HG02610 (cell line): ENCODE measurements at regions not wholly inside any gene's neighbourhood (a gene's known extent, or its start where the extent isn't known, plus 50 kb on each side); places are given as distances from the start of the nearest gene placed in this dataset.

ENCODE experiments used
- ATAC-seq: cut with Tn5 transposase; IDR thresholded peaks from one replicate; pipeline ENCODE4 v1.9.1; 2021; ENCODE audit warnings: mild to moderate bottlenecking, moderate library complexity; ENCODE audit not compliant: unreplicated experiment

- ATAC-seq: no peak
These were observed 171.5 kb upstream of the IER5L start for GRCh38 chr9:129349665-129349947.

GRCh38 chr9:129348890-129349664 lies 171.0 kb upstream of the IER5L start:
- no peak for ATAC-seq

DNA sequence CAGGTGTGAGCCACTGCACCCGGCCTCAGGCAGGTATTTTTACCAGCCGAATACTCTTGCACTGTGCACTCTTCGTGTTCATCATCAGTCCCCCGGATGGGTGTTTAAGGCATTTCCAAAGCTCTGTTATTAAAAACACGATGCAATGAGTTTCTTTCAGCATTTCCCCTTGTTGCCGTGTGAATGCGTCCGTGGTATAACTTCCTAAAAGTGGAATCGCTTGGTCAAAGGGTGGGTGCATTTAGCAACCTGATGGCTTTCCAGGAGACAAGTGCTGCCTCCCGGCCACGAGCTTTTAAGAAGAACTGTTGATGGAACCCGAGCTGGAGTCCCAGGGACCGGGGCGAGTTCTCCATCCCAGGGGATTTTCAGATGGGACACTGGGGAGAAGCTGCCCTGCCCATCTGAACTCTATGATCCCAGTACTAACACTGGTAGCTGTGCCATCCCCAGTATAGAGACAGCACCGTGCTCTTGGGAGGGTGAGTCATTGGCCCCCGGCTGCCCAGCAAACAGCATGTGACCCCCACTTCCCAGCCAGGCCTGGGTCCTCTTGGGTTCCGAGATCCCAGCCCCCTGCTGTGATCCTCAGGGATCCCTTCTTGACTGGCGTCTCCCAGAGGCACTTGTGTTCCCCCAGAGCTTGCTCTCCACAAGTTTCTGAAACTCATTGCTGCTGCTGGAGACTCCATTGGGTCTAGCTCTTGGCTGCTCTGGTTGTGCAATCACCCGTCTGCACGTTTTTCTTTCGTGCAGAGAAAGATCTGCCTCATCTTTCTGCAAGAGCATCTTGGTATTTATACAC lies 169.5 kb upstream of the IER5L start:
- no peak for ATAC-seq

GRCh38 chr9:129346046-129346445 lies 168.0 kb upstream of the IER5L start:
- no peak for ATAC-seq

DNA sequence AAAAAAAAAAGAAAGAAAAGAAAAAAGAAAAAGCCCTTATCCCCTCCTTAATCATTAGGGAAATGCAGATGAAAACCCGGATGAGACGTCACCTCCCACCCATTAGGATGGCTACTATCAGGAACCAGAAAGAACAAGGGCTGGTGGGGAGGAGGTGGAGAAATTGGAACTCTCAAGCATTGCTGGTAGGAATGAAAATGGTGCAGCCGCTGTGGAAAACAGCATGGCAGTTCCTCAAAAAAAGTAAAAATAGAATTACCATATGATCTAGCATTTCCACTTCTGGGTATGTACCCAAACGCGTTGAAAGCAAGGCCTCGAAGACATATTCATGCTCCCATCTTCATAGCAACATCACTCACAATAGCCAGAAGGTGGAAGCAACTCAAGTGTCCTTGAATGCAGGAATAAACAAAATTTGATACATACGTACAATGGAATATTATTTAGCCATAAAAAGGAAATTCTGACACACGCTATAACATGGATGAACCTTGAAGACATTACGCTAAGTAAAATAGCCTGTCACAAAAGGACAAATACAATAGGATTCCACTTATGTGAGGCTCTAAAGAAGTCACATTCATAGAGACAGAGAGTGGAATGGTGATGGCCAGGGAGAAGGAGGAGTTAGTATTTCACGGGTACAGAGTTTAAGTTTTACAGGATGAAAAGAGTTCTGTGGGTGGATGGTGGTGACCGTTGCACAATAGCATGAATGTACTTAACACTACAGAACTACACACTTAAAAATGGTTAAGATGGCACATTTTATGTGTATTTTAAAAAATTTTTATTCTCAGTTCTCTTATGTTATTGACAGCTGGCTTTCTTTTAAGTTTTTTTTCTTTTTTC lies 166.8 kb upstream of the IER5L start:
- ATAC-seq: no peak

DNA sequence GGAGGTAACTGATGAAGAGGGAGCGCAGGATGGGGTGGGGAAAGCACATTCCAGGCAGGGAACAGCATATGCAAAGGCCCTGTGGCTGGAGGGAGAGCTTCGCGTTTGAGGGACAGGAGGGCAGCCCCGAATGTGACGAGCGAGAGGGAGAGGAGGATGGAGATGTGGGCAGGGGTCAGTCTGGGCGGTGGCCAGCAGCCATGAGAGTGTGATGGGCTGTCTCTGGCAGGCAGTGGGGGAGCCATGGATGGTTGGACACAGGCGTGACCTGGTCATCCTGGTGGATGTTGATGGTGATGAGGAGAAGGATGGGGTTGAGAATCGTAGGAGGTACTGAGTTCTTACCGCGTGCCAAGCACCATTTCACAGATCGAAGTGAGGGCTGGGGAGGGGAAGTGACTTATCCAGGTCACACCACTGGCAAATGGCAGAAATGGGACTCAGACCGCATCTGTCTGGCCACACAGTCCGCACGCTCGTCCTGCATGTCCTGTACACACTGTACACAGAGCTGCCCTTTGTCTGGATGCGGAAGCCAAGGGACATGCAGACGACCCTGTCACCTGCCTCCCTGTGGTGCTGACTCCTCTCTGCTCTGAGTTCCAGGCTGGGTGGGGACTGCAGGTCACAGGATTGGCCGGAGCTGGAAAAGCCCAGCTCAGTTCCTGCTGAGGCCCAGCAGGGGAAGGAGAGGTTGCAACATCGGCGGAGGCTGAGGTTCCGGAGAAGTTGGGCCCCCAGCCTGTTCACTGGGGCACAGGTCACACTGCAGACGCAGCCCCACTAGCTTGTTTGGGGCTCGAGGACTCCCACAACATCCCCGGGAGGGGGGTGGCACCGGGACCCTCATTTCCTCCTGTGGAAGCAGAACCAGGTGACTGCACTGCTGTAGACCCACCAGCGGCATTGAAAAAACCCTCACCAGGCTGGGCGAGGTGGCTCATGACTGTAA lies 165.6 kb upstream of the IER5L start:
- no peak for ATAC-seq

GRCh38 chr9:129342591-129343423 lies 164.7 kb upstream of the IER5L start:
- no peak for ATAC-seq

- ATAC-seq: no peak
These were observed 163.9 kb upstream of the IER5L start for GRCh38 chr9:129341987-129342348.

DNA sequence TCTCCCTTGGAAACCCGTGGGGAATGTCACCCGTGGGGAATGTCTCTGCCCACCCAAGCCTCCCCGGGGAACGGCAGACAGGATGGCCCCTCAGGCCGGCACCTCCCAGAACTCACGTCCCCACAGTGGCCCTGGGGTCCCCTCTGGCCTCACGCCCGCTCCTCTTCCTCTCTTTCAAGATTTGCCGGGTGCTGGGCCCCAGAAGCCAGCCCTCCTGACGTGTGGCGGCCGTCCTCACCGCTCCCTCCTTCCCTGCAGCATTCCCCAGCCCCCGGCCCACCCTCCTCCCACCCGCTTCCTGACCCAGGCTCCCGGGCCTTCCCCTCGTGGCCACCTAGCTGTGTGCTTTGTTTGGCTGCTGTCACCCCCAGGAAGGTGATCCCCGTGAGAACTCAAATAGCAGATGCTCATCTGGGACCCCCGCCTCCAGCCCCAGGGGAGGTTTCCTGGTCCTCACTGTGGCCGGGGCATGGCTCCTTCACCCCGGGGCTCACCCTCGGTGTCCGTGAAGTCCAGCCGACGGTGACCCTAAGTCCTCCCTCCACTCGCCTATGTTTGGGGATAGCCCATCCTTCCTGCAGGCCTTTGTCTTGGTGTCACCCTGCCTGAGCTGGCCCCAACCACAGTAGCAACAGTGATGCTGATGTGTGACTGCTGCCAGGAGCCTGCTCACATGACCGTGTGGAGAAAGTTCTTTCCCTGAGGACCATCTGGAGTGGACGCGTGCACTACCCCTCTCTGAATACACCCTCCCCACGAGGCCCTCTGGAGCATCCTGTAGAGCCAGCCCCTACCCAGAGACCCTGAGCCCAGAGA lies 163.3 kb upstream of the IER5L start:
- ATAC-seq: no peak

DNA sequence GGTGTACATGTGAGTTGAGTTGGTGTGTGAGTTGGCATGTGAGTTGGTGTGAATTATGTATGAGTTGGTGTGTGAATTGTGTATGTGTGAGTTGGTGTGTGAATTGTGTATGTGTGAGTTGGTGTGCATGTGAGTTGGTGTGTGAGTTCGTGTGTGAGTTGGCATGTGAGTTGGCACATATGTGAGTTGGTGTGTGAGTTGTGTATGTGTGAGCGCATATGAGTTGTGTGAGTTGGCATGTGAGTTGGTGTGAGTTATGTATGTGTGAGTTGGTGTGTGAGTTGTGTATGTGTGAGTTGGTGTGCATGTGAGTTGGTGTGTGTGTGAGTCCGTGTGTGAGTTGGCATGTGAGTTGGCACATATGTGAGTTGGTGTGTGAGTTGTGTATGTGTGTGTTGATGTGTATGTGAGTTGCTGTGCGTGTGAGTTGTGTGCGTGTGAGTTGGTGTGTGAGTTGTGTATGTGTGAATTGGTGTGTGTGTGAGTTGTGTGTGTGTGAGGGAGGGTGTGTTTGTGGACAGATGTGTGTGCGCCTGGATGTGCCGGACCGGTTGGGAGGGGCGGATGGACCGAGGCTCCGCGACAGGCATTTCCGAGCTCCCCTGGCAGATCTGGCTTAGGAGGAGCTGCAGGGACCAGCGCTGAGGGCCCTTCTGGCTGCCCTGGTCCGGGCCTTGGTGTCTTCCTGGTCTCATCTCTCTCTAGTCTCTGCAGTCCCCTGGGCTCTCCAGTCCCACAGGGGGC lies 162.5 kb upstream of the IER5L start:
- no peak for ATAC-seq

GRCh38 chr9:129339539-129340157 lies 161.6 kb upstream of the IER5L start:
- ATAC-seq: no peak

DNA sequence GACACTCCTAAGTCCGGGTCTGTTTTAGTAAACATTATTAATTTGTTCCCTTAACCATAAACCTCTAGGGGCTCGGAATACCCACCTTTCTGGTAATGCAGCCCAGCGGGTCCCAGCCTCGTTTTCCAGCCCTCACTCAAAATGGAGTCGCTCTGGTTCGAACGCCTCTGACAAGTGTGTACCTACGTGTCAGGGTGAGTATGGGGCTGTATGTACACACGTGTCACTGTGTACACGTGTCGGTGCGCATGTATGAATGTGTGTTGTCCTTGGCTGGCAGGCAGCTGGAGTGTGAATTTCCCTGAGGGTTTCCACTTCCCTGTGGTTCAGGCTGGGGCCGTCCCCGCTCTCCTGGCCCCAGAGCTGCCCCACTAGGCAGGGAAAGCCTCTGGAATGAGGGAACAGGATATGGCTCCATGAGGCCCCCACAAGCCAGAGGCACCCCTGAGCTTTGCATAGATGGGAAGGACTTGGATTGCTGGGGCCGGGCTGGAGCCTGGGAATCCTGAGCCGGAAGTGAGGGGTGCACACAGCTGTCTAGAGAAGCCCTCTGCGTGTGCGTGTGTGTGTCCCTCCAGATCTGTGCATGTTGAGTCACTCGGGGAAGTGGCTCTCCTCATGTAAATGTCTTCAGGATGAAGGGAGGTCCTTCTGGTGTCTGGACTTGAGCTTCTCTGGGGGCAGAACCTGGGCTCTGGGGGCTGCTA lies 160.8 kb upstream of the IER5L start:
- no peak for ATAC-seq

DNA sequence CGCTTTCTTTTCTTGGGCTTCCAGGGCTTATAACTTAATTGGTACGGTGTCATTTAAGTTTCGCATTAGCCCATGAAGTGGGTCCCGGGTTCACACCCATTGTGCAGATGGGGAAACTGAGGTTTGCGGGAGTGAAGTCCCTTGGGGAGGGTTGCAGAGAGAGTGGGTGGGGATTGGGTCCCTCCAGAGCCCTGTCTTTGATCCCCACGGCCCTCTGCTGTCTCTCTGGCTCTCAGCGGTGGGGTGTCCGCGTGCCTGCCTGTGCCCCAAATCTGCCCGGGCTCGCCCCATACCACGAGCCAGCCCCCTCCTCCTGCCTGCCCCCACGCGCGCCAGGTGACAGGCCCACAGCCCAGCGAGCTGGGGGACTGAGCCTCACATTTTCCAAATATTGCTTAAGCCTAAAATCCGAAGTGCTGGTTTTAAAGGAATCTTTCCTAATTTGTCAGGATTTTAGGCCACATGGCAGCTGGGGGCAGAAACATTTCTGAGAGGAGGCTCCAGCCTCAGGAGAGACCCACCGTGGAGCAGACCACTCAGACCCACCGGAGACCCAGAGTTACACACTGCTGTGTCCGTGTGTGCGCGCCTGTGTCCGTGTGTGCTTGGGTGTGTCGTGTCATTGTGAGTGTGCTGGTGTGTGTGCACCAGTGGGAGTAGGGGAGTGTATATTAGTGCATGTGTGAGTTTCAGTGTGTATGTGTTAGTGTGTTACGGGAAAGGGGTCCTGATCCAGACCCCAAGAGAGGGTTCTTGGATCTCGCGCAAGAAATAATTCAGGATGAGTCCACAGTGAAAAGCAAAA lies 159.5 kb upstream of the IER5L start:
- no peak for ATAC-seq

GRCh38 chr9:129336601-129337331 lies 158.7 kb upstream of the IER5L start:
- no peak for ATAC-seq

DNA sequence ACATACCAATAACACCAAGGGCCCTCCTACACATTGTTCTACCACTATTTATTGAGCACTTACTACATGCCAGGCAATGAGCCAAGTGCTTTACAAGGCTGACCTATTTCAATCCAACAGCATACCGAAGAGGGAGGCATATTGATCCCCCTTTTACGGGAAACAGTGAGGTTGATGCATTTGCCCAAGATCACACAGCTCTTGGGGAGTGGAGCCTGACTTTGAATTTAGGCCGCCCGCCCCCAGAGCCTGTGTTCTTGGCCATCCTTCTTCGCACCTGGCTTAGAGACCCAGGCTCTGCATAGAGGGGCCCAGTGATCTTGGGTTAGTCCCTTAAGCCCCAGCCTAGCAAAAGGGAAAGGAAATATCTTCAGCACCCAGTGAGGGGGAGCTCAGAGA lies 158.1 kb upstream of the IER5L start:
- no peak for ATAC-seq
